K562 (cell line): ENCODE measurements at regions not wholly inside any gene's neighbourhood (a gene's known extent, or its start where the extent isn't known, plus 50 kb on each side); places are given as distances from the start of the nearest gene placed in this dataset.

Experiments used
- E2F5 ChIP-seq: sonication (generic); formaldehyde crosslinking; IDR thresholded peaks from 2 replicates; pipeline ENCODE4 v1.8.0; 2022; ENCODE audit warnings: mild to moderate bottlenecking, missing genetic modification reagents
- FOXJ2 ChIP-seq: fragments of 200-800 bp; sonication (Bioruptor generic); IDR thresholded peaks from 2 replicates; pipeline ENCODE4 v1.6.1; 2016; ENCODE audit warnings: missing genetic modification characterization, missing compliant biosample characterization
- SIN3A ChIP-seq, 2 experiments: fragments of 150-350 bp in 1 of 2; IDR thresholded peaks; 2 replicates each; pipeline ENCODE4 v1.6.1; 2011 to 2016; ENCODE audit warnings: borderline replicate concordance in 2 of 2, low read depth in 2 of 2, low read length in 2 of 2, mild to moderate bottlenecking in 2 of 2, moderate library complexity in 2 of 2; ENCODE audit not compliant: control insufficient read depth in 1 of 2
- SUPT5H ChIP-seq: fragments of 450-650 bp; IDR thresholded peaks from 2 replicates; pipeline ENCODE4 v1.6.1; 2016
- TFAM ChIP-seq: fragments of 250-450 bp; sonication (Bioruptor Pico); conservative IDR thresholded peaks from 2 replicates; pipeline ENCODE4 v1.5.0; 2021; ENCODE audit warnings: mild to moderate bottlenecking, moderate library complexity
- THRA ChIP-seq: fragments of 450-650 bp; IDR thresholded peaks from 2 replicates; pipeline ENCODE4 v1.6.1; 2017; ENCODE audit warnings: mild to moderate bottlenecking, moderate library complexity
- ZNF3 ChIP-seq: fragments of 250-450 bp; sonication (Bioruptor Pico); IDR thresholded peaks from 2 replicates; pipeline ENCODE4 v1.5.0; 2021; ENCODE audit warnings: mild to moderate bottlenecking, moderate library complexity
- ZNF592 ChIP-seq: fragments of 450-650 bp; IDR thresholded peaks from 2 replicates; pipeline ENCODE4 v1.6.1; 2017; ENCODE audit warnings: antibody characterized with exemption, mild to moderate bottlenecking

- TF ChIP-seq SUPT5H (no peak), E2F5 (CRISPR knock-in tag) (no peak), ZNF592 (no peak), ZNF3 (CRISPR knock-in tag) (no peak), FOXJ2 (no peak), THRA (no peak), TFAM (CRISPR knock-in tag) (no peak), SIN3A (IDR thresholded peaks at IDR 0.05; ENCODE audit: borderline replicate concordance in 2 of 2, control insufficient read depth in 1 of 2, low read depth in 2 of 2, low read length in 2 of 2) (no peak)
Measured at GRCh38 chr11:39011797-39012196, 2413.8 kb upstream of the RAG2 start (continued).
